Vagina (tissue), 2 donors: ENCODE measurements at regions not wholly inside any gene's neighbourhood (a gene's known extent, or its start where the extent isn't known, plus 50 kb on each side); places are given as distances from the start of the nearest gene placed in this dataset.
"Not testable (repeated sequence)": the region's sequence is repeated elsewhere in the genome, so short reads cannot be mapped to it uniquely, and the experiment has no call there.

Experiments
- DNase-seq, 2 donors: peaks; one replicate each; pipeline ENCODE4 v3.0.0-alpha.2; 2017; ENCODE audit errors: extremely low spot score in 2 of 2
- H3K27ac ChIP-seq: fragments of 200-600 bp; sonication (generic); one replicate; pipeline ENCODE4 v1.5.1; 2019
- H3K27me3 ChIP-seq: fragments of 200-600 bp; sonication (generic); one replicate; pipeline ENCODE4 v1.5.1; 2019
- H3K36me3 ChIP-seq, 2 donors: fragments of 200-600 bp; sonication (generic); one replicate each; pipeline ENCODE4 v1.5.1; 2017 to 2019
- H3K4me1 ChIP-seq: fragments of 200-600 bp; sonication (generic); one replicate; pipeline ENCODE4 v1.5.1; 2019
- H3K4me3 ChIP-seq, 2 donors: fragments of 200-600 bp; sonication (generic); 1 replicate in 1 of 2; 2 replicates in 1 of 2; pipeline ENCODE4 v1.5.1; 2016 to 2019
- H3K9me3 ChIP-seq: fragments of 200-600 bp; sonication (generic); one replicate; pipeline ENCODE4 v1.5.1; 2019
- CTCF ChIP-seq, 3 experiments: fragments of 450-650 bp in 2 of 3; fragments of 200-600 bp in 1 of 3; sonication (generic) in 1 of 3; IDR thresholded peaks; one replicate each; pipeline ENCODE4 v1.5.1; 2017 to 2019; ENCODE audit warnings: antibody characterized with exemption in 3 of 3, mild to moderate bottlenecking in 2 of 3, moderate library complexity in 2 of 3
- POLR2A ChIP-seq, 2 donors: fragments of 450-650 bp; IDR thresholded peaks; one replicate each; pipeline ENCODE4 v1.6.1; 2017; ENCODE audit warnings: antibody characterized with exemption in 2 of 2, mild to moderate bottlenecking in 2 of 2, moderate library complexity in 2 of 2
- POLR2AphosphoS5 ChIP-seq, 2 donors: sonication (generic); formaldehyde crosslinking; IDR thresholded peaks; one replicate each; pipeline ENCODE4 v1.9.0; 2017; ENCODE audit warnings: antibody characterized with exemption in 2 of 2, mild to moderate bottlenecking in 2 of 2, low read depth in 1 of 2; ENCODE audit not compliant: insufficient read depth in 1 of 2
- intact Hi-C: fragments of 100-400 bp; cut with DNase I; formaldehyde crosslinking; loops from one replicate; pipeline ENCODE4 v1.15.1; 2023

- no peak for TF ChIP-seq POLR2A (IDR thresholded peaks at IDR 0.05)
- Histone ChIP-seq H3K9me3 (no peaks in the 10 kb centered on the region), H3K27me3 (no peaks in the 10 kb centered on the region), H3K4me3 (no peak overlapping the region), H3K27ac (no peak overlapping the region), H3K4me1 (no peaks in the 10 kb centered on the region), H3K36me3 (no peaks in the 10 kb centered on the region)
- DNase-seq: no peak
- intact Hi-C loops: no loop called here
Measured at GRCh38 chr1:55304229-55304740, 89.1 kb upstream of the USP24 start.

GRCh38 chr1:55302972-55303371 is 87.8 kb upstream of the USP24 start:
- H3K36me3 ChIP-seq: no peaks in the 10 kb centered on the region
- no peak overlapping the region for H3K4me3 ChIP-seq
- no peaks in the 10 kb centered on the region for H3K27me3 ChIP-seq
- TF ChIP-seq POLR2A (IDR thresholded peaks at IDR 0.05) (no peak), POLR2AphosphoS5 (IDR thresholded peaks at IDR 0.05; ENCODE audit: insufficient read depth in 1 of 2, low read depth in 1 of 2) (no peak), CTCF (IDR thresholded peaks at IDR 0.05) (no peak)
- H3K27ac ChIP-seq: no peak overlapping the region
- intact Hi-C loops: no loop called here
- DNase-seq: no peak
- H3K4me1 ChIP-seq: no peaks in the 10 kb centered on the region
- no peaks in the 10 kb centered on the region for H3K9me3 ChIP-seq

- DNase-seq: no peak
- no peaks in the 10 kb centered on the region for H3K36me3 ChIP-seq
- H3K4me1 ChIP-seq: no peaks in the 10 kb centered on the region
- H3K27me3 ChIP-seq: no peaks in the 10 kb centered on the region
- H3K4me3 ChIP-seq: no peak overlapping the region
- no peak for TF ChIP-seq POLR2A (IDR thresholded peaks at IDR 0.05)
- H3K27ac ChIP-seq: no peak overlapping the region
- intact Hi-C loops: no loop called here
- no peaks in the 10 kb centered on the region for H3K9me3 ChIP-seq
Measured at GRCh38 chr1:55301912-55302311, 86.7 kb upstream of the USP24 start.

GRCh38 chr1:55300975-55301374 is 85.8 kb upstream of the USP24 start:
- no peaks in the 10 kb centered on the region for H3K27me3 ChIP-seq
- TF ChIP-seq POLR2AphosphoS5 (IDR thresholded peaks at IDR 0.05; ENCODE audit: insufficient read depth in 1 of 2, low read depth in 1 of 2) (no peak), POLR2A (IDR thresholded peaks at IDR 0.05) (no peak), CTCF (IDR thresholded peaks at IDR 0.05) (no peak)
- H3K4me1 ChIP-seq: no peaks in the 10 kb centered on the region
- no peak for DNase-seq
- H3K36me3 ChIP-seq: no peaks in the 10 kb centered on the region
- intact Hi-C loops: no loop called here
- no peak overlapping the region for H3K27ac ChIP-seq
- H3K4me3 ChIP-seq: no peak overlapping the region
- H3K9me3 ChIP-seq: no peaks in the 10 kb centered on the region

- Histone ChIP-seq H3K27me3 (no peaks in the 10 kb centered on the region), H3K27ac (no peak overlapping the region), H3K4me3 (no peak overlapping the region), H3K9me3 (no peaks in the 10 kb centered on the region), H3K4me1 (no peaks in the 10 kb centered on the region), H3K36me3 (no peaks in the 10 kb centered on the region)
- no peak for DNase-seq
- TF ChIP-seq POLR2AphosphoS5 (IDR thresholded peaks at IDR 0.05; ENCODE audit: insufficient read depth in 1 of 2, low read depth in 1 of 2) (no peak), CTCF (IDR thresholded peaks at IDR 0.05) (no peak)
- intact Hi-C loops: no loop called here
Measured at GRCh38 chr1:55298167-55298894, 83.2 kb upstream of the USP24 start.

- H3K9me3 ChIP-seq, H3K36me3 ChIP-seq, H3K27ac ChIP-seq, intact Hi-C loops, H3K4me1 ChIP-seq, H3K27me3 ChIP-seq, H3K4me3 ChIP-seq, DNase-seq: not testable (repeated sequence)
Measured at GRCh38 chr1:55296247-55296646, 81.1 kb upstream of the USP24 start.
